Activated T-helper 1 cell treated with anti-CD3 and anti-CD28 coated beads, Interleukin-2, amount 50 U/mL, for 16 hours (primary cell): ENCODE measurements at regions not wholly inside any gene's neighbourhood (a gene's known extent, or its start where the extent isn't known, plus 50 kb on each side); places are given as distances from the start of the nearest gene placed in this dataset.

ENCODE experiments used
- DNase-seq, 2 donors: peaks; one replicate each; pipeline ENCODE4 v3.0.0-alpha.2; 2020; ENCODE audit warnings: low read depth in 1 of 2, low spot score in 1 of 2

DNA sequence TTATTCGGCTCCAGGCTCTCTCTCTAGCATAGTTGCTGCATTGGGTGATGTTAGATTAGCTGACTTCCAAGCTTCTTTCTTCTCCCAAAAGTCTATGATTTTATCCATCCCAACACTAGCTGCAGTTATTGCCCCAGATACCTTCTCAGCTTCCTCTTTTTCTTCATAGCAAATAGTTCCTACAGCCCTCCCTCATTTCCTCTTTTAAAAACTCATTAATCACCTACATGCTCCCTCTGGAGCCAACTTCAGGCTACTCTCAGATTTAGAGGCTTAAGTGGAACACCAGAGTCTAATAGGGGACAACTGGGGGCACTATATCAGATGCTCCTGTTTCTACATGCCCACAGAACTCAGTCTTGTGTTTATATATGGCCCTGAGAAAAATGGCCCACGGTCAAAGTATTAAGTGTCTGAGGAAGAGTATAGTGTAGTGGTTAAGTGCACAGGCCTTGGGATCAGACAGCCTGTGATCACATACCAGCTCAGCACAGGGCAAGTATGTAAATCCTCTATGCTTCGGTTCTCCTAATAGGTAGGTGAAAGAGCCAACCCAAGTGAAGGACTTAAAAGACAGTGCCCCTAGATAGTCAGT is 241.9 kb upstream of the SLC14A2 start:
- no peak for DNase-seq

DNA sequence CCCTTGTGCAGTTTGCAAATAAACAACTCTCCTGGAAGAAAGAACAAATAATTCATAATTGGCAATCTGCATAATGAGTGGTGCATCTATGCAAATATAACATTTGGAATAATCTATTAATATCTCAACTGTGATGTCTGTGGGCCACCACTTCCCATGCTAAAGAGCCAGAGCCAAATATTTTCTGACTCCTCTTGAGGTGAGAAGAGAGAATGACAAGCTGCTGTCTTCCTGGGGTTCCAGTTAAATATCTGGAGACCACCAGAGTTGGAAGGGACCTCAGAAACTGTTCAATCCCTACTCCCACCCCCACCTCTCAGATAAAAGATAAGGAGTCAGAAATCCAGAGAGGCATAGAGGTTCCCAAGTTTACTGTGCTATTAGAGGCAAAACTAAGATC is 241.0 kb upstream of the SLC14A2 start:
- DNase-seq: no peak

- no peak for DNase-seq
Measured at GRCh38 chr18:45374878-45375630, 240.2 kb upstream of the SLC14A2 start.

DNA sequence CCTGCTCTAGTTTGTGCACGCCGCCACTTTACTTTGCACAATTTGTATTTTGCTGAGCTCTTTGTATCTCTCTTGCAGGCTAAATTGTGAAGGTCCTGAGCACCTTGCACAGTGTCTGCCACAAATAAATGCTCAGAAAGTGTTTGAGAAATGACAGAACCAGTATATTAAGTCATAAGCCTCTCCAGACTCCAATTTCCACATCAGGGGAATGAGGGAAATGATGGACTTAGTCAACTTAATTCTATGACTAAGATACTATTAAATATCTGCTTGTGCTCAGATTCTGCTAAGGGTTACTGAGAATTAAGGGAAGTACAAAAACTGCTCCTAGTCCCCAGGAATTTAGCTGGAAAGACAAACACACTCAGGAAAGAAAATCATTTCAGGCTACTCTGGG is 239.1 kb upstream of the SLC14A2 start:
- no peak for DNase-seq

DNA sequence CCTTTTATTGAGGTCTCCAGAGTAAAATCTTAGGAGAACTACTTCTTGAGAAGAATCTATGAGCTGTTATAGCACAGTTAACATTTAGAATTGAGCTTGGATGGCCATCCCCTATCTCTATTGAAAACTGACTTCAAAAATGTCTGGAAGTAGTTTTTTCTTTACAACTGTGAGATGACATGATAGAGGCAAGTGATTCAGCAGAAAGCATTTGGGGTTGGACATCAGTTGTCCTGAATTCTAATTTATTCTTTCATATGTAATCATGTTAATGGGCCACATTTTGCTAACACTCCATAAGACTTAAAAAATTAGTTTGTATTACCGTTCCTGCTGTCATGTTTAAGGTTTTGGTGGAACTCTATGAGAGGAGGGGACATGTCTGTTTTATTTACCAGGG is 237.0 kb upstream of the SLC14A2 start:
- DNase-seq: no peak

DNA sequence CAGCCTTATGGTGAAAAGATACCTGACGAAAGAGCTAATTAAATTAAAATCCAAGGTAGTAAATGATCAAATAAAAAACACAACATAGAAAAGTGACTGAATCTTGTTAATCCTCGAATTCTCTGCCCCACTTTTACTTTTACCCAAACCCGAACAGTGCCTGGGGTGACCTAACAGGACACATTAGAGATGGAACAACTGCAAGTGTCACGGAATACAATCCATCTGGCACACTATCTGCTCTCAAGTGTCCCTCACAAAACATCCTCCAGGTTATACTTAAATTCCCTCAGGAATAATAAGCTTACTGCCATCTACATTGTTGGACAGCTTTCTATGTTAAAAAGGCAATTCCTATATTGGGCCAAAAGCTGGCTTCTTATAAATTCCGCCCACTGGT is 236.3 kb upstream of the SLC14A2 start:
- DNase-seq: no peak

DNA sequence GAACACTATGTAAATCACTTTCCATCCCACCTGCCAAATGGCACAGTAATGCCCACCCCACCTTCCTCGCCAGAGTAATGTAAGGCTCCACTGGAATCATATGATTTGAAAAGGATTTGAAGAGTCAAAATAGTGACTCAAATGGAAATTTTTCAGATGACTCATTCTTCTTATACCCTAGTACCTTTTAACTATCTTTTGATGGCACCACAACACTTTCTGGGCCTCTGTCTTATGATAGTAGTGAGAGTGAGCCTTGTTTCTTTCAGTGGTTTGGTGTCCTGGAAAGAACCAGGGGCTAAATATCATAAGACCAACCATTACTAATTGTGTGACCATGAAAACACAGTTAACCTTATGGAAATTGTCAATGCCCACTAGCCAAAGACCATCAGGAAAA is 235.4 kb upstream of the SLC14A2 start:
- no peak for DNase-seq

- no peak for DNase-seq
Measured at GRCh38 chr18:45381282-45381681, 234.0 kb upstream of the SLC14A2 start.

DNA sequence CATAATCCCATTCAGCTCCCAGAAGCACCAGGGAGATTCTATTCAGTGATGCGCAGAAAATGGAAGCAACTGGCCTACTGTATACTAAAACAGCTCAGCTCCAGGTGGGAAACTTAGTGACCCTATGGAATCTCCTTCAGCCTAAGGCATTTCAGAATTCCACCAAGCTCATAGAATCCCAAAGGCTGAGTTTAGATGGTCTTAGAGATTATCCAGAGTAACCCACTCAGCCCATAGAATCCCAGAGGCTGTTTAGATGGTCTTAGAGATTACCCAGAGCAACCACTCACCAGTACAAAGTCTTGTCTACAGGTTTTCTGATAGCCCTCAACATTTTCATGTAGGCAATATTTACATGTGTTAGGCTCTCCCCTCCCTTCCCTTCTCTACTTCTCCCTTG is 232.0 kb upstream of the SLC14A2 start:
- no peak for DNase-seq

GRCh38 chr18:45384137-45384961 is 230.9 kb upstream of the SLC14A2 start:
- DNase-seq: peak in 1 of 2 donors; percentile 1

- no peak for DNase-seq
Measured at GRCh38 chr18:45384962-45385315, 230.3 kb upstream of the SLC14A2 start.

- DNase-seq: no peak
Measured at GRCh38 chr18:45386041-45386655, 229.1 kb upstream of the SLC14A2 start.

GRCh38 chr18:45387229-45387628 is 228.0 kb upstream of the SLC14A2 start:
- no peak for DNase-seq

DNA sequence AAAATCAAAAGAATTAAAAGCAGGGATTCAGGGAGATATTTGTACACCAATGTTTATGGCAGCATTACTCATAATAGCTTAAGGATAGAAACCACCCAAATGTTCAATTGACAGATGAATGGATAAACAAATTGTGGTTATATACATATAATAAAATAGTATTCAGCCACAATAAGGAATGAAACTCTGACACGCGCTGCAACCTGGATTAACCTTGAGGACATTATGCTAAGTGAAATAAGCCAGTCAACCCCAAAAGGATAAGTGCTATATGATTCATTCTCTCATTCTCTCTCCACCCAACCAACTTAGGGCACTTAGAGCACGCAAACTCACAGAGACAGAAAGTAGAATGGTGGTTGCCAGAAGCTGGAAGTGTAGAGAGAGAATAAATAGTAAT is 216.8 kb upstream of the SLC14A2 start:
- DNase-seq: no peak

GRCh38 chr18:45399146-45399545 is 216.1 kb upstream of the SLC14A2 start:
- no peak for DNase-seq

DNA sequence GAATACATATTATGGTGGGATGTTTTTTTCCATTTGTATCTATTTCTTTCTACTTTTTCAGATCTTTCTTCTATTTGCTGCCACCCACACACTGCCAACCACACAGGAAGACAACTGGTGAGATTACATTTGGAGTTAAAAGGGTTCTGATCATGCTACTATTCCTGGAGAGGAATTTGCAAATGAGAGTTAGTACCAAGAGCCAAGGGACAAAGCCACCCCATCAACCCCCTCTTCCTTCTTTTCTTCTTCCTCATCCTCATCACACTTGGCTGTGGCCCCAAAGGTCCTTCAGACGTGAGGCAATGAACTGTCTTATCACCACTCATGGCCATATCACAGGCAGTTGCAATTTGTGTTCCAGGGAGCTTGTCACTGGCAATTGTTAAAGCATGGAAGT is 215.6 kb upstream of the SLC14A2 start:
- DNase-seq: no peak

- no peak for DNase-seq
Measured at GRCh38 chr18:45402485-45403056, 212.7 kb upstream of the SLC14A2 start.

DNA sequence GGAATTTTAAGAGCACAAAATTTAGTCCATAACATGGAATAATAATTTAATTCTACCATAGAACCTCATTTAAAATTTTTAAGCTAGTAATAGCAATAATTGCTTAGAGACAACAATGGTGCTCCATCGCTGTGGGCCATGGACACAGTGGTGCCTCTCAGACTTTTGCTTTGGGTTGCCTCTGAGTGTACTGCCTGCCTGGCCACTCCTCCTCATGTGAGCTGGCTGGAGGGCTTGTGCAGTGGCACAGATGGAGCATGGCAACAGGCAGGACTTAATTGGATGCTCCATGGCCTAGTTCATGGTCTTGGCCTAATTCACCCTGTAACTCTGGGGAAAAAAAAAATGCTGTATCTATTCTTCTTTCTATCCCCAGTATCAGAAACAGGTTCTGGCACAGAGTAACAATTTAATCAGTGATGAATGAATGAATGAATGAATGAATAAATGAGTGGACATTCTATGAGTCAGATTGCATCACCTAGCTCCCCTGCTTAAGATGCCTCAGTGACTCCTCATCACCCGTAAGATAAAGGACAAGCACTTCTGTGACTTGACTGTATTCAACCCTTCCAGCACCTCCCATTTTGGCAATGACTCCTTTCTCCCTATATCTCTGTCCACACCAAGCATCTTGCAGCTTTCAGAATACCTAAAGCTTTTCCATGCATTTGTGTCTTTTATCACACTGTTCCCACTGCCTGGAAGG is 211.8 kb upstream of the SLC14A2 start:
- no peak for DNase-seq

GRCh38 chr18:45408218-45408617 is 207.1 kb upstream of the SLC14A2 start:
- no peak for DNase-seq

DNA sequence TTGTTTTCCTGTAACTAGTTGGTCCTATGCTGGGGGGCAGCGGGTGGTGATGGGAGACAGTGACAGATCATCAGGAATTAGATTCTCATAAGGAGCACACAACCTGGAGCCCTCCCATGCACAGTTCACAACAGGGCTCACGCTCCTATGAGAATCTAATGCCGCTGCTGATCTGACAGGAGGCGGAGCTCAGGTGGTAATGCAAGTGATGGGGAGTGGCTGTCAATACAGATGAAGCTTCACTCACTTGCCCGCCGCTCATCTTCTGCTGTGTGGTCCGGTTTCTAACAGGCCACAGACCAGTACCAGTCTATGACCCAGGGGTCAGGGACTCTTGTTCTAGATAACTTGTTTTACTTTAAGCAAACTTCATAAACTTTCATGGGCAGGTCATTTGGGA is 205.3 kb upstream of the SLC14A2 start:
- no peak for DNase-seq

- DNase-seq: no peak
Measured at GRCh38 chr18:45412577-45412976, 202.7 kb upstream of the SLC14A2 start.
